SK-N-SH (cell line): ENCODE measurements at regions not wholly inside any gene's neighbourhood (a gene's known extent, or its start where the extent isn't known, plus 50 kb on each side); places are given as distances from the start of the nearest gene placed in this dataset.

Experiments
- FOXJ3 ChIP-seq: sonication (generic); formaldehyde crosslinking; IDR thresholded peaks from 2 replicates; pipeline ENCODE4 v1.5.1; 2020; ENCODE audit warnings: mild to moderate bottlenecking, missing genetic modification reagents
- MAX ChIP-seq: IDR thresholded peaks from 2 replicates; pipeline ENCODE4 v1.4.0; 2012; ENCODE audit warnings: low read depth
- POLR2AphosphoS5 ChIP-seq: IDR thresholded peaks from 2 replicates; pipeline ENCODE4 v1.6.1; 2012; ENCODE audit warnings: low read depth, low read length
- USF1 ChIP-seq: IDR thresholded peaks from 2 replicates; pipeline ENCODE4 v1.4.0; 2012; ENCODE audit warnings: low read depth, borderline replicate concordance
- TF ChIP-seq, protein P1 (sequence below): fragments of 200-600 bp; sonication (generic); IDR thresholded peaks from 2 replicates; pipeline ENCODE4 v1.6.1; 2017; ENCODE audit warnings: antibody characterized with exemption, mild to moderate bottlenecking, moderate library complexity

- TF ChIP-seq, protein P1, sequence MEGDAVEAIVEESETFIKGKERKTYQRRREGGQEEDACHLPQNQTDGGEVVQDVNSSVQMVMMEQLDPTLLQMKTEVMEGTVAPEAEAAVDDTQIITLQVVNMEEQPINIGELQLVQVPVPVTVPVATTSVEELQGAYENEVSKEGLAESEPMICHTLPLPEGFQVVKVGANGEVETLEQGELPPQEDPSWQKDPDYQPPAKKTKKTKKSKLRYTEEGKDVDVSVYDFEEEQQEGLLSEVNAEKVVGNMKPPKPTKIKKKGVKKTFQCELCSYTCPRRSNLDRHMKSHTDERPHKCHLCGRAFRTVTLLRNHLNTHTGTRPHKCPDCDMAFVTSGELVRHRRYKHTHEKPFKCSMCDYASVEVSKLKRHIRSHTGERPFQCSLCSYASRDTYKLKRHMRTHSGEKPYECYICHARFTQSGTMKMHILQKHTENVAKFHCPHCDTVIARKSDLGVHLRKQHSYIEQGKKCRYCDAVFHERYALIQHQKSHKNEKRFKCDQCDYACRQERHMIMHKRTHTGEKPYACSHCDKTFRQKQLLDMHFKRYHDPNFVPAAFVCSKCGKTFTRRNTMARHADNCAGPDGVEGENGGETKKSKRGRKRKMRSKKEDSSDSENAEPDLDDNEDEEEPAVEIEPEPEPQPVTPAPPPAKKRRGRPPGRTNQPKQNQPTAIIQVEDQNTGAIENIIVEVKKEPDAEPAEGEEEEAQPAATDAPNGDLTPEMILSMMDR: no peak
- no peak for TF ChIP-seq FOXJ3 (CRISPR knock-in tag)
- no peak for TF ChIP-seq POLR2AphosphoS5
- TF ChIP-seq MAX: no peak
- no peak for TF ChIP-seq USF1
Measured at GRCh38 chr18:65587491-65587890, 163.3 kb upstream of the CDH7 start.
